HK-2 (cell line): ENCODE measurements at regions not wholly inside any gene's neighbourhood (a gene's known extent, or its start where the extent isn't known, plus 50 kb on each side); places are given as distances from the start of the nearest gene placed in this dataset.

Experiments
- DNase-seq: peaks from one replicate; pipeline ENCODE4 v3.0.0-alpha.2; 2018; ENCODE audit not compliant: unreplicated experiment

- DNase-seq = no peak
Observed at GRCh38 chr11:24056051-24056450, 440.8 kb upstream of the LUZP2 start.

GRCh38 chr11:24060125-24060524 is 436.7 kb upstream of the LUZP2 start:
- no peak for DNase-seq

- DNase-seq = no peak
Observed at GRCh38 chr11:24064309-24064903, 432.4 kb upstream of the LUZP2 start.

GRCh38 chr11:24068197-24068596 is 428.7 kb upstream of the LUZP2 start:
- DNase-seq = no peak

GRCh38 chr11:24070435-24070834 is 426.4 kb upstream of the LUZP2 start:
- DNase-seq = no peak

GRCh38 chr11:24078018-24078417 is 418.8 kb upstream of the LUZP2 start:
- no peak for DNase-seq

- no peak for DNase-seq
Observed at GRCh38 chr11:24082241-24082640, 414.6 kb upstream of the LUZP2 start.

- DNase-seq = no peak
Observed at GRCh38 chr11:24082860-24083259, 414.0 kb upstream of the LUZP2 start.

- no peak for DNase-seq
Observed at GRCh38 chr11:24084956-24085355, 411.9 kb upstream of the LUZP2 start.

GRCh38 chr11:24086921-24087320 is 409.9 kb upstream of the LUZP2 start:
- DNase-seq = no peak

GRCh38 chr11:24091594-24091993 is 405.3 kb upstream of the LUZP2 start:
- DNase-seq = no peak

- DNase-seq = no peak
Observed at GRCh38 chr11:24093375-24093774, 403.5 kb upstream of the LUZP2 start.

GRCh38 chr11:24108609-24109008 is 388.2 kb upstream of the LUZP2 start:
- no peak for DNase-seq

GRCh38 chr11:24122291-24122690 is 374.6 kb upstream of the LUZP2 start:
- DNase-seq = no peak

- DNase-seq = no peak
Observed at GRCh38 chr11:24124876-24125275, 372.0 kb upstream of the LUZP2 start.

GRCh38 chr11:24131698-24132097 is 365.2 kb upstream of the LUZP2 start:
- no peak for DNase-seq

GRCh38 chr11:24132471-24132870 is 364.4 kb upstream of the LUZP2 start:
- no peak for DNase-seq

- no peak for DNase-seq
Observed at GRCh38 chr11:24134879-24135589, 361.8 kb upstream of the LUZP2 start.

GRCh38 chr11:24142062-24142461 is 354.8 kb upstream of the LUZP2 start:
- DNase-seq = no peak

GRCh38 chr11:24145411-24145810 is 351.4 kb upstream of the LUZP2 start:
- DNase-seq = no peak

- no peak for DNase-seq
Observed at GRCh38 chr11:24153337-24153736, 343.5 kb upstream of the LUZP2 start.

- DNase-seq = no peak
Observed at GRCh38 chr11:24155792-24156191, 341.1 kb upstream of the LUZP2 start.

GRCh38 chr11:24157316-24157715 is 339.5 kb upstream of the LUZP2 start:
- DNase-seq = no peak

- DNase-seq = no peak
Observed at GRCh38 chr11:24161587-24161986, 335.3 kb upstream of the LUZP2 start.
